Mesothelial cell of epicardium (in vitro differentiated cells): ENCODE measurements at regions not wholly inside any gene's neighbourhood (a gene's known extent, or its start where the extent isn't known, plus 50 kb on each side); places are given as distances from the start of the nearest gene placed in this dataset.
A peak's percentile ranks its signal among the peaks of the same experiment; 100 is the strongest.

ENCODE experiments used
- DNase-seq, 2 experiments: peaks; one replicate each; pipeline ENCODE4 v3.0.0; 2021; ENCODE audit warnings: low spot score in 2 of 2; ENCODE audit not compliant: unreplicated experiment in 2 of 2
- H3K27ac Mint-ChIP-seq: 2 replicates; pipeline ENCODE4 v1.8.0; 2021; ENCODE audit warnings: mixed read lengths
- H3K27me3 Mint-ChIP-seq: 2 replicates; pipeline ENCODE4 v1.8.0; 2021; ENCODE audit warnings: low read depth, mixed read lengths
- H3K36me3 Mint-ChIP-seq: 2 replicates; pipeline ENCODE4 v1.8.0; 2021; ENCODE audit warnings: mixed read lengths
- H3K4me1 Mint-ChIP-seq: 2 replicates; pipeline ENCODE4 v1.8.0; 2021; ENCODE audit warnings: mixed read lengths
- H3K4me3 Mint-ChIP-seq: 2 replicates; pipeline ENCODE4 v1.8.0; 2021; ENCODE audit warnings: mild to moderate bottlenecking, moderate library complexity, mixed read lengths
- H3K9me3 Mint-ChIP-seq: 2 replicates; pipeline ENCODE4 v1.8.0; 2021; ENCODE audit warnings: mixed read lengths
- TF ChIP-seq, protein P1 (sequence below): fragments of 200-600 bp; sonication (generic); IDR thresholded peaks from one replicate; pipeline ENCODE4 v1.5.0; 2021; ENCODE audit warnings: antibody characterized with exemption; ENCODE audit not compliant: unreplicated experiment

DNA sequence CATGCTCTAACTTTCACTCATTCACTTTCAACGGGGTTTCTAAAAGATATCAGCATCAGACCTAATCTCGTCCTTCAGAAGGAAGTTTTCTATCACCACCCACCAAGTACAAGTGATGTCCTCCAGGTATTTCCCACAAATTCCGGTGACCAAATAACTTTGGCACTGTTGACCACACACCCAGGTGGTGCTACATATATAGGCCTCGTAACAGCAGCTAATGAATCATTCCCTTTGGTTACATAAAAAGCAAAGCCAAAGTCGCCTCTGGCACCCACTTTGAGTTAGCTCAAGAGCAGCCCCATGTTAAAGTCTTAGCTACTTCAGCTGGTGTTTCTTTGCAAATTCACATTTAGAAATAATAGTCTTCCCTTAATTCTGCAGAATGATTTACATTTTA is 138.2 kb upstream of the OSR1 start:
- Mint-ChIP-seq H3K4me1 (peaks cover 22% of the 10 kb centered on the region), H3K36me3 (no peaks in the 10 kb centered on the region)

DNA sequence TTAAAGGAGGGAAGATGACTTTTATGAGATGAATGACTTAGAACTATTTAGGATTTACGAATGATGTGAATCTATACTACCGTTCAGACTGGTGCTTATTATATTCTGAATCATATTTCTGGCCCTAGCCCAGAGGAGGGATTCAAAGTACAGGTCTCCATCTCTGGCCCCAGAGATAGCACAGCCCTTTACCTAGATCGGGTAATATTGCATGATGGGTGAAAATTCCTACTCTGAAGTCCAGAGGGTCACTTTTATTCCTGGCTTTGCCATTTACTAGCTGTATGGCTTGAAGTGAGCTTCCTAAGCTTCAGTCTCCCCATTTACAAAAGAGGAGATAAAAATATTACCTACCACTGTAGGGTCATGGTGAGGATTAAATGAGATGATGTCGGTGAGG is 135.8 kb upstream of the OSR1 start:
- no peak overlapping the region for H3K27ac Mint-ChIP-seq
- peaks cover 2% of the 10 kb centered on the region for H3K27me3 Mint-ChIP-seq
- H3K4me1 Mint-ChIP-seq: peaks cover 41% of the 10 kb centered on the region
- DNase-seq: no peak
- H3K9me3 Mint-ChIP-seq: no peaks in the 10 kb centered on the region
- no peak overlapping the region for H3K4me3 Mint-ChIP-seq
- TF ChIP-seq, protein P1, sequence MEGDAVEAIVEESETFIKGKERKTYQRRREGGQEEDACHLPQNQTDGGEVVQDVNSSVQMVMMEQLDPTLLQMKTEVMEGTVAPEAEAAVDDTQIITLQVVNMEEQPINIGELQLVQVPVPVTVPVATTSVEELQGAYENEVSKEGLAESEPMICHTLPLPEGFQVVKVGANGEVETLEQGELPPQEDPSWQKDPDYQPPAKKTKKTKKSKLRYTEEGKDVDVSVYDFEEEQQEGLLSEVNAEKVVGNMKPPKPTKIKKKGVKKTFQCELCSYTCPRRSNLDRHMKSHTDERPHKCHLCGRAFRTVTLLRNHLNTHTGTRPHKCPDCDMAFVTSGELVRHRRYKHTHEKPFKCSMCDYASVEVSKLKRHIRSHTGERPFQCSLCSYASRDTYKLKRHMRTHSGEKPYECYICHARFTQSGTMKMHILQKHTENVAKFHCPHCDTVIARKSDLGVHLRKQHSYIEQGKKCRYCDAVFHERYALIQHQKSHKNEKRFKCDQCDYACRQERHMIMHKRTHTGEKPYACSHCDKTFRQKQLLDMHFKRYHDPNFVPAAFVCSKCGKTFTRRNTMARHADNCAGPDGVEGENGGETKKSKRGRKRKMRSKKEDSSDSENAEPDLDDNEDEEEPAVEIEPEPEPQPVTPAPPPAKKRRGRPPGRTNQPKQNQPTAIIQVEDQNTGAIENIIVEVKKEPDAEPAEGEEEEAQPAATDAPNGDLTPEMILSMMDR: no peak
- H3K36me3 Mint-ChIP-seq: no peaks in the 10 kb centered on the region

More for the DNA sequence above, 138.2 kb upstream of the OSR1 start:
- Mint-ChIP-seq H3K9me3 (no peaks in the 10 kb centered on the region), H3K27ac (no peak overlapping the region), H3K27me3 (peaks cover 2% of the 10 kb centered on the region), H3K4me3 (no peak overlapping the region)
- TF ChIP-seq, protein P1: no peak
- no peak for DNase-seq

DNA sequence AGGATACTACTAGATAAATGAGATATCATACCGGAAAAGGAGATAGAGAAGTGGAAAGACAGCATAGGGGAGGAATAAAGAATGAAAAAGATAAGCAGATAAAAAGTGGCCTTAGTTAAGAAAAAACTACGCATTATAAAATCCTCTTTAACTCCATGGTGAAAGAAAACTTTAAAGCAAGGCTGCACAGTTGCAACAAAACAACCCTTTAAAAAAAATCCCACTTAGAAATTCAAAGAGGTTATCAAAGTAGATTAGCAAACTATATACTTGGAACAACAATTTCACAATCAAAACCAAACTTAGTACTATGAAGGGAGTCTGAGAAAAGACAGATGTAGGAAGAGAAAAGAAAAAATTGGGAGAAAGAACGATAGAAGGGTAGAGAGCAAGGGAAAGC is 133.4 kb upstream of the OSR1 start:
- Mint-ChIP-seq H3K27me3 (peaks cover 2% of the 10 kb centered on the region), H3K27ac (peak overlapping the region; percentile 35), H3K36me3 (no peaks in the 10 kb centered on the region), H3K4me3 (no peak overlapping the region), H3K4me1 (peaks cover 33% of the 10 kb centered on the region), H3K9me3 (no peaks in the 10 kb centered on the region)
- TF ChIP-seq, protein P1: no peak
- DNase-seq: no peak

DNA sequence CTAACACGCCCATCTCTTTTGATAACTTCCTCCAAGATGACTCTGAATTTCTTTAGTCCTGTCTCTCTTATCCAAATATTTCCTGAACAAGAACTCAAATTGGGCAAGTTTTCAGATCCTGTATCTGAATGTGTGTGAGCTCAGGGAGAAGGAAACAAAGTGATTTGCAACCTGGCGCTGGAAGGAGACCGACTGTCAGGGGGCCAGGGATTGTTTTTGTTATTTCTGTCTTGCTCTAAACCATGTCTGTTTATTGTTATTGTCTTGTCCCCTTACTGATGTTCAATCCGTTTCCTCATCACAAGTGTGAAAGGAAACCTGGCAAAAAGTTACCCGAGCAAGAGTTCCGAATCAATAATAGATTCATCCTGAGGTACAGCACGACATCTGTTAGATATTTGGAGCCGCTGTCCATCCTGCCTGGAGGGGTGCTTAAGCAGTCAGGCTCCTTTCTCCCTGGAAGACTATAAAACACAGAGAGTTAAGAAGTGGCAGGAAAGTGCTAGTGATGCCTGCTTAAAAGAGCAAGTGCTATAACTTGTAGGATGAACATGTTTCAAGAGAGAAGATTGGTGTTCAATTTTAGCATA is 132.5 kb upstream of the OSR1 start:
- TF ChIP-seq, protein P1: no peak
- H3K4me1 Mint-ChIP-seq: peaks cover 33% of the 10 kb centered on the region
- peak overlapping the region; percentile 52 for H3K27ac Mint-ChIP-seq
- peaks cover 2% of the 10 kb centered on the region for H3K27me3 Mint-ChIP-seq
- H3K4me3 Mint-ChIP-seq: peak overlapping the region; percentile 12
- DNase-seq: no peak
- no peaks in the 10 kb centered on the region for H3K36me3 Mint-ChIP-seq
- H3K9me3 Mint-ChIP-seq: no peaks in the 10 kb centered on the region

DNA sequence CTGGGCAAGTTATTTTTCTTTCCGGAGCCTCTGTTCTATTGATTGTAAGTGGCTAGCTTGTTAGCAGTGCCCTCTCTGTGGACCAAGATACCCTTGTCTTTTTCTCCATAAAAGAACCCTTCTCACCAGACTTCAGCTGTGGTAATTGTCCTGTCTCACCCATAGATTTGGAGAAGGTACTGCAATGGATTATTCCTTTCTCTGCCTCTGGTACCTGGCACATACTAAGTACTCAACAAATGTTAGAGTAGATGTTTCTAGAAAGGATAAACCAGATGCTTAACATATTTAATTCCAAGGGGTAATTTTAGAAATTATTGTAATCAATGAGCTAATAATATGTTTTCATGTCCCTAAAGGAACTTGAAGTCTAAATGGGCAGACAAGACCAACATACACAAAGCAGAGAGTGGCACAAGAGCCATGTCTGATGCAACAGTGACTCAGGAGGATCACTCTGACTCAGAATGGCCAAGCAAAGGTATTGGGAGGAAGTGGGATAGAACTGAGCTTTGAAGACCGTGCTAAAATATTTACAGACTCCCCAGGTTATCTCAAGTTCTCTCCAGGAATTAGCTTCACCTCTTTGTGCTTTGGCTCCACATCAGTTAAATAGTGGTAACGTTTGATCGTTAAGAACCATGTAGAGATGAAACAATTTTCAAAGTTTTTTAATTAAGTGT is 129.7 kb upstream of the OSR1 start:
- no peak for DNase-seq
- Mint-ChIP-seq H3K36me3 (no peaks in the 10 kb centered on the region), H3K9me3 (peaks cover 3% of the 10 kb centered on the region), H3K27me3 (peaks cover 2% of the 10 kb centered on the region), H3K27ac (no peak overlapping the region), H3K4me1 (peaks cover 31% of the 10 kb centered on the region), H3K4me3 (no peak overlapping the region)
- TF ChIP-seq, protein P1: no peak
